SK-N-SH treated with all-trans-retinoic acid at 6 μM for 48 hours (cell line): ENCODE measurements at regions not wholly inside any gene's neighbourhood (a gene's known extent, or its start where the extent isn't known, plus 50 kb on each side); places are given as distances from the start of the nearest gene placed in this dataset.

Experiments used
- ATAC-seq: fragments of 200-7000 bp; cut with Tn5 transposase; 3 replicates; pipeline ENCODE4 v1.9.1; 2020; ENCODE audit warnings: mild to moderate bottlenecking, moderate library complexity
- ARNTL ChIP-seq: fragments of 450-650 bp; formaldehyde crosslinking; IDR thresholded peaks from 2 replicates; pipeline ENCODE4 v1.5.0; 2020; ENCODE audit warnings: low read depth, mild to moderate bottlenecking, moderate library complexity, borderline replicate concordance
- BACH2 ChIP-seq: fragments of 250-450 bp; sonication (Bioruptor Pico); IDR thresholded peaks from 2 replicates; pipeline ENCODE4 v1.9.0; 2021; ENCODE audit warnings: mild to moderate bottlenecking, borderline replicate concordance
- CSDC2 ChIP-seq: fragments of 250-450 bp; sonication (Bioruptor Pico); IDR thresholded peaks from 2 replicates; pipeline ENCODE4 v1.5.0; 2020; ENCODE audit warnings: mild to moderate bottlenecking, moderate library complexity
- ESRRG ChIP-seq: fragments of 250-450 bp; sonication (Bioruptor Pico); IDR thresholded peaks from 2 replicates; pipeline ENCODE4 v1.6.1; 2021; ENCODE audit warnings: mild to moderate bottlenecking
- GLIS3 ChIP-seq: fragments of 250-450 bp; sonication (Bioruptor Pico); IDR thresholded peaks from 2 replicates; pipeline ENCODE4 v1.5.0; 2020; ENCODE audit warnings: mild to moderate bottlenecking, moderate library complexity
- ISL1 ChIP-seq: fragments of 250-450 bp; sonication (Bioruptor Pico); IDR thresholded peaks from 2 replicates; pipeline ENCODE4 v2.1.2; 2022; ENCODE audit warnings: mild to moderate bottlenecking, moderate library complexity
- PPARA ChIP-seq: fragments of 250-450 bp; sonication (Bioruptor Pico); IDR thresholded peaks from 2 replicates; pipeline ENCODE4 v1.5.0; 2020; ENCODE audit warnings: mild to moderate bottlenecking, borderline replicate concordance
- RARB ChIP-seq: fragments of 250-450 bp; sonication (Bioruptor Pico); IDR thresholded peaks from 2 replicates; pipeline ENCODE4 v1.8.0; 2021; ENCODE audit warnings: mild to moderate bottlenecking, moderate library complexity
- SNAI2 ChIP-seq: fragments of 250-450 bp; sonication (Bioruptor Pico); IDR thresholded peaks from 2 replicates; pipeline ENCODE4 v1.5.0; 2020; ENCODE audit warnings: mild to moderate bottlenecking, moderate library complexity
- TOX ChIP-seq: fragments of 250-450 bp; sonication (Bioruptor Pico); IDR thresholded peaks from 2 replicates; pipeline ENCODE4 v1.8.0; 2021; ENCODE audit warnings: mild to moderate bottlenecking, moderate library complexity, borderline replicate concordance
- ZC3H10 ChIP-seq: fragments of 250-450 bp; sonication (Bioruptor Pico); IDR thresholded peaks from 2 replicates; pipeline ENCODE4 v1.5.1; 2021; ENCODE audit warnings: mild to moderate bottlenecking, moderate library complexity
- ZFP3 ChIP-seq: fragments of 250-450 bp; sonication (Bioruptor Pico); IDR thresholded peaks from 2 replicates; pipeline ENCODE4 v1.5.0; 2020; ENCODE audit warnings: mild to moderate bottlenecking, moderate library complexity
- ZFP30 ChIP-seq: fragments of 450-650 bp; formaldehyde crosslinking; IDR thresholded peaks from 2 replicates; pipeline ENCODE4 v1.5.0; 2022; ENCODE audit warnings: mild to moderate bottlenecking, moderate library complexity
- ZNF565 ChIP-seq: fragments of 450-650 bp; formaldehyde crosslinking; conservative IDR thresholded peaks from 2 replicates; pipeline ENCODE4 v1.5.0; 2020; ENCODE audit warnings: low read depth, mild to moderate bottlenecking, moderate library complexity
- ZNF70 ChIP-seq: fragments of 450-650 bp; formaldehyde crosslinking; IDR thresholded peaks from 2 replicates; pipeline ENCODE4 v1.5.0; 2020; ENCODE audit warnings: mild to moderate bottlenecking, moderate library complexity
- ZNF8 ChIP-seq: fragments of 450-650 bp; formaldehyde crosslinking; IDR thresholded peaks from 2 replicates; pipeline ENCODE4 v1.5.0; 2020; ENCODE audit warnings: mild to moderate bottlenecking, moderate library complexity
- TF ChIP-seq, protein P1 (sequence below): fragments of 250-450 bp; sonication (Bioruptor Pico); IDR thresholded peaks from 2 replicates; pipeline ENCODE4 v1.8.0; 2020; ENCODE audit warnings: mild to moderate bottlenecking, moderate library complexity, borderline replicate concordance
- TF ChIP-seq, protein P2 (sequence below): fragments of 250-450 bp; sonication (Bioruptor Pico); IDR thresholded peaks from 2 replicates; pipeline ENCODE4 v1.5.0; 2020; ENCODE audit warnings: mild to moderate bottlenecking, moderate library complexity
- TF ChIP-seq, protein P3 (sequence below): fragments of 250-450 bp; sonication (Bioruptor Pico); IDR thresholded peaks from 2 replicates; pipeline ENCODE4 v1.8.0; 2021; ENCODE audit warnings: low read depth, mild to moderate bottlenecking, moderate library complexity, borderline replicate concordance
- TF ChIP-seq, protein P4 (sequence below): fragments of 250-450 bp; sonication (Bioruptor Pico); IDR thresholded peaks from 2 replicates; pipeline ENCODE4 v1.5.1; 2020; ENCODE audit warnings: low read depth, mild to moderate bottlenecking, moderate library complexity
- TF ChIP-seq, protein P5 (sequence below): fragments of 250-450 bp; sonication (Bioruptor Pico); IDR thresholded peaks from 2 replicates; pipeline ENCODE4 v1.5.1; 2021; ENCODE audit warnings: mild to moderate bottlenecking, moderate library complexity

DNA sequence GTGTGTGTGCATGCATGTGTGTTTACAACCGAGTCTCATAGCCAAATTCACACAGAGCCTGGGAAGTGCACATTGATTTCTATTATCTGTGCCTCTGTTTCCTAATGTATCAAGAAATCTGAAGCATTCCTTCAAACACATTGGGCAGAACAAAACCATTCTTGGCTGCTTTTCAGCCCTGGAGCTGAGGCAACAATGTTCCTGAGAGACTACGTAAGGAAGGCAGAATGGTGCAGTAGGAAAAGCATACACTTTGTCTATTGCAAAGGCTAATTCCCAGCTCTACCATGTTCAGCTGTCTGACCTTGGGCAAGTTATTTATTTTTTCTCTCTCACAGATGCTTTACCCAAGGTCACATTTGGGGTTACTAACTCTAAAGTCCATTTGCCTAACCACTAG is 575.5 kb downstream of the SOX6 start:
- TF ChIP-seq RARB (CRISPR knock-in tag), result no peak
- TF ChIP-seq ARNTL (CRISPR knock-in tag), result no peak
- TF ChIP-seq, protein P1, sequence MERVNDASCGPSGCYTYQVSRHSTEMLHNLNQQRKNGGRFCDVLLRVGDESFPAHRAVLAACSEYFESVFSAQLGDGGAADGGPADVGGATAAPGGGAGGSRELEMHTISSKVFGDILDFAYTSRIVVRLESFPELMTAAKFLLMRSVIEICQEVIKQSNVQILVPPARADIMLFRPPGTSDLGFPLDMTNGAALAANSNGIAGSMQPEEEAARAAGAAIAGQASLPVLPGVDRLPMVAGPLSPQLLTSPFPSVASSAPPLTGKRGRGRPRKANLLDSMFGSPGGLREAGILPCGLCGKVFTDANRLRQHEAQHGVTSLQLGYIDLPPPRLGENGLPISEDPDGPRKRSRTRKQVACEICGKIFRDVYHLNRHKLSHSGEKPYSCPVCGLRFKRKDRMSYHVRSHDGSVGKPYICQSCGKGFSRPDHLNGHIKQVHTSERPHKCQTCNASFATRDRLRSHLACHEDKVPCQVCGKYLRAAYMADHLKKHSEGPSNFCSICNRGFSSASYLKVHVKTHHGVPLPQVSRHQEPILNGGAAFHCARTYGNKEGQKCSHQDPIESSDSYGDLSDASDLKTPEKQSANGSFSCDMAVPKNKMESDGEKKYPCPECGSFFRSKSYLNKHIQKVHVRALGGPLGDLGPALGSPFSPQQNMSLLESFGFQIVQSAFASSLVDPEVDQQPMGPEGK (CRISPR knock-in tag), result no peak
- no peak for TF ChIP-seq ZNF8 (CRISPR knock-in tag)
- TF ChIP-seq PPARA (CRISPR knock-in tag), result no peak
- TF ChIP-seq, protein P2, sequence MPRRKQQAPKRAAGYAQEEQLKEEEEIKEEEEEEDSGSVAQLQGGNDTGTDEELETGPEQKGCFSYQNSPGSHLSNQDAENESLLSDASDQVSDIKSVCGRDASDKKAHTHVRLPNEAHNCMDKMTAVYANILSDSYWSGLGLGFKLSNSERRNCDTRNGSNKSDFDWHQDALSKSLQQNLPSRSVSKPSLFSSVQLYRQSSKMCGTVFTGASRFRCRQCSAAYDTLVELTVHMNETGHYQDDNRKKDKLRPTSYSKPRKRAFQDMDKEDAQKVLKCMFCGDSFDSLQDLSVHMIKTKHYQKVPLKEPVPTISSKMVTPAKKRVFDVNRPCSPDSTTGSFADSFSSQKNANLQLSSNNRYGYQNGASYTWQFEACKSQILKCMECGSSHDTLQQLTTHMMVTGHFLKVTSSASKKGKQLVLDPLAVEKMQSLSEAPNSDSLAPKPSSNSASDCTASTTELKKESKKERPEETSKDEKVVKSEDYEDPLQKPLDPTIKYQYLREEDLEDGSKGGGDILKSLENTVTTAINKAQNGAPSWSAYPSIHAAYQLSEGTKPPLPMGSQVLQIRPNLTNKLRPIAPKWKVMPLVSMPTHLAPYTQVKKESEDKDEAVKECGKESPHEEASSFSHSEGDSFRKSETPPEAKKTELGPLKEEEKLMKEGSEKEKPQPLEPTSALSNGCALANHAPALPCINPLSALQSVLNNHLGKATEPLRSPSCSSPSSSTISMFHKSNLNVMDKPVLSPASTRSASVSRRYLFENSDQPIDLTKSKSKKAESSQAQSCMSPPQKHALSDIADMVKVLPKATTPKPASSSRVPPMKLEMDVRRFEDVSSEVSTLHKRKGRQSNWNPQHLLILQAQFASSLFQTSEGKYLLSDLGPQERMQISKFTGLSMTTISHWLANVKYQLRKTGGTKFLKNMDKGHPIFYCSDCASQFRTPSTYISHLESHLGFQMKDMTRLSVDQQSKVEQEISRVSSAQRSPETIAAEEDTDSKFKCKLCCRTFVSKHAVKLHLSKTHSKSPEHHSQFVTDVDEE (CRISPR knock-in tag), result no peak
- TF ChIP-seq ZNF565 (CRISPR knock-in tag), result no peak
- no peak for TF ChIP-seq ZFP3
- TF ChIP-seq, protein P3, sequence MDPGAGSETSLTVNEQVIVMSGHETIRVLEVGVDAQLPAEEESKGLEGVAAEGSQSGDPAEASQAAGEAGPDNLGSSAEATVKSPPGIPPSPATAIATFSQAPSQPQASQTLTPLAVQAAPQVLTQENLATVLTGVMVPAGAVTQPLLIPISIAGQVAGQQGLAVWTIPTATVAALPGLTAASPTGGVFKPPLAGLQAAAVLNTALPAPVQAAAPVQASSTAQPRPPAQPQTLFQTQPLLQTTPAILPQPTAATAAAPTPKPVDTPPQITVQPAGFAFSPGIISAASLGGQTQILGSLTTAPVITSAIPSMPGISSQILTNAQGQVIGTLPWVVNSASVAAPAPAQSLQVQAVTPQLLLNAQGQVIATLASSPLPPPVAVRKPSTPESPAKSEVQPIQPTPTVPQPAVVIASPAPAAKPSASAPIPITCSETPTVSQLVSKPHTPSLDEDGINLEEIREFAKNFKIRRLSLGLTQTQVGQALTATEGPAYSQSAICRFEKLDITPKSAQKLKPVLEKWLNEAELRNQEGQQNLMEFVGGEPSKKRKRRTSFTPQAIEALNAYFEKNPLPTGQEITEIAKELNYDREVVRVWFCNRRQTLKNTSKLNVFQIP (CRISPR knock-in tag), result no peak
- ATAC-seq, result no peak

DNA sequence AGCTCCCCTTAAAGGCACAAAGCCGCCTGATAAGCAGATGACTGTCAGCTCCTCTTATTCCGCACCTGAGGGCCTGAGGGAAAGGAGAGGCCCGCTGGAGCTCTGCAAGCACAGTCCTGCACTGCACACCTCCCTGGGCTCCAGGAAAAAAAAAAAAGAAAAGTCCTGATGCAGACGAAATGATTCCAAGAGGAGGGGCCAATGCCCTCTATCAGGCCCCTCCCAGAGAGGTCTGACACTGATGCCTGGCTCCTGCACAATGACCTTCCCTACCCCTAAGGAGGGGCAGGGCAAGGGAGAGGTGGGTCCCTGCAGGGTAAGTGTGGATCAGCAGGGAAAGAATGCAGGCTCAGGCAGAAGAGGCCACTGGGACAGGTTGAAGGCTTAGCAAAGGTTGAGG is 572.7 kb downstream of the SOX6 start:
- no peak for ATAC-seq
- TF ChIP-seq ZNF565 (CRISPR knock-in tag) (no peak), ARNTL (CRISPR knock-in tag) (no peak), ISL1 (CRISPR knock-in tag) (no peak), ZFP30 (no peak), PPARA (CRISPR knock-in tag) (no peak), ZC3H10 (no peak), CSDC2 (CRISPR knock-in tag) (no peak), ESRRG (CRISPR knock-in tag) (no peak), ZNF70 (no peak), SNAI2 (CRISPR knock-in tag) (no peak), GLIS3 (CRISPR knock-in tag) (no peak), TOX (CRISPR knock-in tag) (no peak), ZNF8 (CRISPR knock-in tag) (no peak), BACH2 (no peak)
- TF ChIP-seq, protein P4, sequence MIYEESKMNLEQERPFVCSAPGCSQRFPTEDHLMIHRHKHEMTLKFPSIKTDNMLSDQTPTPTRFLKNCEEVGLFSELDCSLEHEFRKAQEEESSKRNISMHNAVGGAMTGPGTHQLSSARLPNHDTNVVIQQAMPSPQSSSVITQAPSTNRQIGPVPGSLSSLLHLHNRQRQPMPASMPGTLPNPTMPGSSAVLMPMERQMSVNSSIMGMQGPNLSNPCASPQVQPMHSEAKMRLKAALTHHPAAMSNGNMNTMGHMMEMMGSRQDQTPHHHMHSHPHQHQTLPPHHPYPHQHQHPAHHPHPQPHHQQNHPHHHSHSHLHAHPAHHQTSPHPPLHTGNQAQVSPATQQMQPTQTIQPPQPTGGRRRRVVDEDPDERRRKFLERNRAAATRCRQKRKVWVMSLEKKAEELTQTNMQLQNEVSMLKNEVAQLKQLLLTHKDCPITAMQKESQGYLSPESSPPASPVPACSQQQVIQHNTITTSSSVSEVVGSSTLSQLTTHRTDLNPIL (CRISPR knock-in tag), result no peak
- TF ChIP-seq, protein P2 (CRISPR knock-in tag), result no peak
- TF ChIP-seq, protein P1 (CRISPR knock-in tag), result no peak
- TF ChIP-seq, protein P5, sequence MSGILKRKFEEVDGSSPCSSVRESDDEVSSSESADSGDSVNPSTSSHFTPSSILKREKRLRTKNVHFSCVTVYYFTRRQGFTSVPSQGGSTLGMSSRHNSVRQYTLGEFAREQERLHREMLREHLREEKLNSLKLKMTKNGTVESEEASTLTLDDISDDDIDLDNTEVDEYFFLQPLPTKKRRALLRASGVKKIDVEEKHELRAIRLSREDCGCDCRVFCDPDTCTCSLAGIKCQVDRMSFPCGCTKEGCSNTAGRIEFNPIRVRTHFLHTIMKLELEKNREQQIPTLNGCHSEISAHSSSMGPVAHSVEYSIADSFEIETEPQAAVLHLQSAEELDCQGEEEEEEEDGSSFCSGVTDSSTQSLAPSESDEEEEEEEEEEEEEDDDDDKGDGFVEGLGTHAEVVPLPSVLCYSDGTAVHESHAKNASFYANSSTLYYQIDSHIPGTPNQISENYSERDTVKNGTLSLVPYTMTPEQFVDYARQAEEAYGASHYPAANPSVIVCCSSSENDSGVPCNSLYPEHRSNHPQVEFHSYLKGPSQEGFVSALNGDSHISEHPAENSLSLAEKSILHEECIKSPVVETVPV, result no peak
